GM19023 (cell line): ENCODE measurements at regions not wholly inside any gene's neighbourhood (a gene's known extent, or its start where the extent isn't known, plus 50 kb on each side); places are given as distances from the start of the nearest gene placed in this dataset.

ENCODE experiments used
- ATAC-seq: cut with Tn5 transposase; IDR thresholded peaks from one replicate; pipeline ENCODE4 v1.9.1; 2021; ENCODE audit warnings: mild to moderate bottlenecking, moderate library complexity; ENCODE audit not compliant: unreplicated experiment

GRCh38 chr21:17987382-17988101 lies 168.4 kb upstream of the C21orf91 start:
- ATAC-seq, result no peak

GRCh38 chr21:17981060-17981740 lies 162.0 kb upstream of the C21orf91 start:
- no peak for ATAC-seq

GRCh38 chr21:17979763-17980162 lies 160.6 kb upstream of the C21orf91 start:
- no peak for ATAC-seq

- ATAC-seq, result no peak
Observed at GRCh38 chr21:17978895-17979294, 159.7 kb upstream of the C21orf91 start.

- no peak for ATAC-seq
Observed at GRCh38 chr21:17976691-17977090, 157.5 kb upstream of the C21orf91 start.

- ATAC-seq, result no peak
Observed at GRCh38 chr21:17976139-17976538, 157.0 kb upstream of the C21orf91 start.

GRCh38 chr21:17967319-17967718 lies 148.2 kb upstream of the C21orf91 start:
- no peak for ATAC-seq

GRCh38 chr21:17964716-17965115 lies 145.6 kb upstream of the C21orf91 start:
- ATAC-seq, result no peak

GRCh38 chr21:17964199-17964598 lies 145.0 kb upstream of the C21orf91 start:
- no peak for ATAC-seq

GRCh38 chr21:17950591-17950990 lies 131.4 kb upstream of the C21orf91 start:
- no peak for ATAC-seq

- ATAC-seq, result no peak
Observed at GRCh38 chr21:17949421-17949820, 130.3 kb upstream of the C21orf91 start.

GRCh38 chr21:17947531-17947930 lies 128.4 kb upstream of the C21orf91 start:
- ATAC-seq, result no peak

- ATAC-seq, result peak; percentile 55
Observed at GRCh38 chr21:17931080-17931479, 111.9 kb upstream of the C21orf91 start.

- no peak for ATAC-seq
Observed at GRCh38 chr21:17930093-17930492, 110.9 kb upstream of the C21orf91 start.

- ATAC-seq, result no peak
Observed at GRCh38 chr21:17929510-17929909, 110.4 kb upstream of the C21orf91 start.

GRCh38 chr21:17925899-17926298 lies 106.7 kb upstream of the C21orf91 start:
- ATAC-seq, result no peak

- peak; percentile 95 for ATAC-seq
Observed at GRCh38 chr21:17925000-17925610, 105.9 kb upstream of the C21orf91 start.

GRCh38 chr21:17921579-17922530 lies 102.7 kb upstream of the C21orf91 start:
- ATAC-seq, result no peak

- no peak for ATAC-seq
Observed at GRCh38 chr21:17915976-17916375, 96.8 kb upstream of the C21orf91 start.

GRCh38 chr21:17911628-17912027 lies 92.5 kb upstream of the C21orf91 start:
- ATAC-seq, result no peak
